ENCODE measurements at regions not wholly inside any gene's neighbourhood (a gene's known extent, or its start where the extent isn't known, plus 50 kb on each side); places are given as distances from the start of the nearest gene placed in this dataset.
"Not testable (repeated sequence)": the region's sequence is repeated elsewhere in the genome, so short reads cannot be mapped to it uniquely, and the experiment has no call there.

DNA sequence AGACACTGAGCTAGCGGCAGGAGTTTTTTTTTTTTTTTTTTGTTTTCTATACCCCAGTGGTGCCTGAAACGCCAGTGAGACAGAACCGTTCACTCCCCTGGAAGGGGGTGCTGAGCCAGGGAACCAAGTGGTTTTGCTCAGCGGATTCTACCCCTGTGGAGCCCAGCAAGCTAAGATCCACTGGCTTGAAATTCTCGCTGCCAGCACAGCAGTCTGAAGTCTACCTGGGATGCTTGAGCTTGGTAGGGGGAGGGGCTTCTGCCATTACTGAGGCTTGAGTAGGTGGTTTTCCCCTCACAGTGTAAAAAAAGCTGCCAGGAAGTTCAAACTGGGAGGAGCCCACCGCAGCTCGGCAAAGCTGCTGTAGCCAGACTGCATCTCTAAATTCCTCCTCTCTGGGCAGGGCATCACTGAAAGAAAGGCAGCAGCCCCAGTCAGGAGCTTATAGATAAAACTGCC lies 173.0 kb downstream of the DMAC1 start:
- TF ChIP-seq, protein P1, sequence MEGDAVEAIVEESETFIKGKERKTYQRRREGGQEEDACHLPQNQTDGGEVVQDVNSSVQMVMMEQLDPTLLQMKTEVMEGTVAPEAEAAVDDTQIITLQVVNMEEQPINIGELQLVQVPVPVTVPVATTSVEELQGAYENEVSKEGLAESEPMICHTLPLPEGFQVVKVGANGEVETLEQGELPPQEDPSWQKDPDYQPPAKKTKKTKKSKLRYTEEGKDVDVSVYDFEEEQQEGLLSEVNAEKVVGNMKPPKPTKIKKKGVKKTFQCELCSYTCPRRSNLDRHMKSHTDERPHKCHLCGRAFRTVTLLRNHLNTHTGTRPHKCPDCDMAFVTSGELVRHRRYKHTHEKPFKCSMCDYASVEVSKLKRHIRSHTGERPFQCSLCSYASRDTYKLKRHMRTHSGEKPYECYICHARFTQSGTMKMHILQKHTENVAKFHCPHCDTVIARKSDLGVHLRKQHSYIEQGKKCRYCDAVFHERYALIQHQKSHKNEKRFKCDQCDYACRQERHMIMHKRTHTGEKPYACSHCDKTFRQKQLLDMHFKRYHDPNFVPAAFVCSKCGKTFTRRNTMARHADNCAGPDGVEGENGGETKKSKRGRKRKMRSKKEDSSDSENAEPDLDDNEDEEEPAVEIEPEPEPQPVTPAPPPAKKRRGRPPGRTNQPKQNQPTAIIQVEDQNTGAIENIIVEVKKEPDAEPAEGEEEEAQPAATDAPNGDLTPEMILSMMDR (IDR thresholded peaks at IDR 0.05), result not testable (repeated sequence)
- TF ChIP-seq POLR2AphosphoS5, POLR2A, EP300 (IDR thresholded peaks at IDR 0.05): not testable (repeated sequence)
